HG03066 (cell line): ENCODE measurements at regions not wholly inside any gene's neighbourhood (a gene's known extent, or its start where the extent isn't known, plus 50 kb on each side); places are given as distances from the start of the nearest gene placed in this dataset.

Experiments used
- ATAC-seq: cut with Tn5 transposase; IDR thresholded peaks from one replicate; pipeline ENCODE4 v1.9.1; 2021; ENCODE audit warnings: low read depth; ENCODE audit not compliant: unreplicated experiment

- ATAC-seq = no peak
Measured at GRCh38 chr5:56523790-56524575, 290.9 kb upstream of the ANKRD55 start.

- ATAC-seq = no peak
Measured at GRCh38 chr5:56522960-56523359, 289.8 kb upstream of the ANKRD55 start.

- no peak for ATAC-seq
Measured at GRCh38 chr5:56522169-56522568, 289.0 kb upstream of the ANKRD55 start.

- ATAC-seq = no peak
Measured at GRCh38 chr5:56520986-56521730, 288.0 kb upstream of the ANKRD55 start.

GRCh38 chr5:56518820-56519219 is 285.7 kb upstream of the ANKRD55 start:
- no peak for ATAC-seq

- no peak for ATAC-seq
Measured at GRCh38 chr5:56517011-56517416, 283.9 kb upstream of the ANKRD55 start.

- ATAC-seq = no peak
Measured at GRCh38 chr5:56516441-56516840, 283.3 kb upstream of the ANKRD55 start.

GRCh38 chr5:56516035-56516434 is 282.9 kb upstream of the ANKRD55 start:
- no peak for ATAC-seq

GRCh38 chr5:56515011-56515410 is 281.9 kb upstream of the ANKRD55 start:
- no peak for ATAC-seq

- ATAC-seq = no peak
Measured at GRCh38 chr5:56514245-56514644, 281.1 kb upstream of the ANKRD55 start.

- no peak for ATAC-seq
Measured at GRCh38 chr5:56513141-56513540, 280.0 kb upstream of the ANKRD55 start.

GRCh38 chr5:56512313-56512996 is 279.3 kb upstream of the ANKRD55 start:
- no peak for ATAC-seq

GRCh38 chr5:56511326-56511841 is 278.3 kb upstream of the ANKRD55 start:
- ATAC-seq = no peak

- ATAC-seq = no peak
Measured at GRCh38 chr5:56508249-56508648, 275.1 kb upstream of the ANKRD55 start.

- no peak for ATAC-seq
Measured at GRCh38 chr5:56507351-56507930, 274.3 kb upstream of the ANKRD55 start.

GRCh38 chr5:56506211-56506965 is 273.3 kb upstream of the ANKRD55 start:
- no peak for ATAC-seq

- ATAC-seq = no peak
Measured at GRCh38 chr5:56503929-56504328, 270.8 kb upstream of the ANKRD55 start.

GRCh38 chr5:56501781-56502557 is 268.8 kb upstream of the ANKRD55 start:
- ATAC-seq = no peak

- ATAC-seq = no peak
Measured at GRCh38 chr5:56499901-56500300, 266.8 kb upstream of the ANKRD55 start.
